K562 (cell line): ENCODE measurements at regions not wholly inside any gene's neighbourhood (a gene's known extent, or its start where the extent isn't known, plus 50 kb on each side); places are given as distances from the start of the nearest gene placed in this dataset.

Experiments used
- ARID2 ChIP-seq: fragments of 450-650 bp; IDR thresholded peaks from 2 replicates; pipeline ENCODE4 v1.6.1; 2017; ENCODE audit warnings: antibody characterized with exemption, mild to moderate bottlenecking
- ARID3B ChIP-seq: fragments of 250-450 bp; sonication (Bioruptor Pico); IDR thresholded peaks from 2 replicates; pipeline ENCODE4 v1.4.0; 2020; ENCODE audit warnings: borderline replicate concordance
- E2F3 ChIP-seq: fragments of 250-450 bp; sonication (Bioruptor Pico); IDR thresholded peaks from 2 replicates; pipeline ENCODE4 v1.4.0; 2020; ENCODE audit warnings: mild to moderate bottlenecking
- ELF1 ChIP-seq: fragments of 200-800 bp; sonication (Bioruptor generic); IDR thresholded peaks from 2 replicates; pipeline ENCODE4 v1.6.1; 2016; ENCODE audit warnings: missing genetic modification characterization, missing compliant biosample characterization
- GABPB2 ChIP-seq: fragments of 250-450 bp; sonication (Bioruptor Pico); conservative IDR thresholded peaks from 2 replicates; pipeline ENCODE4 v1.5.1; 2021; ENCODE audit warnings: mild to moderate bottlenecking
- HES1 ChIP-seq: fragments of 450-650 bp; IDR thresholded peaks from 2 replicates; pipeline ENCODE4 v1.6.1; 2016; ENCODE audit warnings: low read depth, mild to moderate bottlenecking, moderate library complexity
- ILF3 ChIP-seq: fragments of 450-650 bp; IDR thresholded peaks from 2 replicates; pipeline ENCODE4 v1.6.1; 2018; ENCODE audit warnings: antibody characterized with exemption, mild to moderate bottlenecking, moderate library complexity, borderline replicate concordance
- MAZ ChIP-seq, 2 experiments: fragments of 450-650 bp in 1 of 2; sonication (generic) in 1 of 2; formaldehyde crosslinking; IDR thresholded peaks in 1 of 2; conservative IDR thresholded peaks in 1 of 2; 2 replicates each; pipeline versions ENCODE4 v1.4.0 to v1.5.0; 2020; ENCODE audit warnings: mild to moderate bottlenecking in 1 of 2, missing genetic modification reagents in 1 of 2
- NFIC ChIP-seq: fragments of 450-650 bp; IDR thresholded peaks from 2 replicates; pipeline ENCODE4 v1.6.1; 2017; ENCODE audit warnings: mild to moderate bottlenecking, inconsistent platforms
- POLR2H ChIP-seq: IDR thresholded peaks from 2 replicates; pipeline ENCODE4 v1.6.1; 2016; ENCODE audit warnings: missing genetic modification characterization, low read depth, mild to moderate bottlenecking, control low read depth, missing compliant biosample characterization, moderate library complexity
- PRMT5 ChIP-seq: sonication (generic); formaldehyde crosslinking; IDR thresholded peaks from 2 replicates; pipeline ENCODE4 v1.5.0; 2020; ENCODE audit warnings: missing genetic modification reagents
- REST ChIP-seq, 2 experiments: fragments of 450-650 bp; formaldehyde crosslinking in 1 of 2; IDR thresholded peaks; 2 replicates each; pipeline versions ENCODE4 v1.4.0 to v1.6.1; 2014 to 2020; ENCODE audit warnings: mild to moderate bottlenecking in 2 of 2, borderline replicate concordance in 1 of 2, low read depth in 1 of 2
- STAG1 ChIP-seq: sonication (generic); formaldehyde crosslinking; IDR thresholded peaks from 2 replicates; pipeline ENCODE4 v1.5.0; 2020; ENCODE audit warnings: missing genetic modification reagents, borderline replicate concordance
- THRA ChIP-seq: fragments of 450-650 bp; IDR thresholded peaks from 2 replicates; pipeline ENCODE4 v1.6.1; 2017; ENCODE audit warnings: mild to moderate bottlenecking, moderate library complexity
- ZNF23 ChIP-seq: fragments of 250-450 bp; sonication (Bioruptor Pico); IDR thresholded peaks from 2 replicates; pipeline ENCODE4 v1.4.0; 2020; ENCODE audit warnings: mild to moderate bottlenecking
- ZNF239 ChIP-seq: fragments of 250-450 bp; sonication (Bioruptor Pico); IDR thresholded peaks from 2 replicates; pipeline ENCODE4 v1.4.0; 2020; ENCODE audit warnings: mild to moderate bottlenecking
- ZNF707 ChIP-seq: fragments of 250-450 bp; sonication (Bioruptor Pico); conservative IDR thresholded peaks from 2 replicates; pipeline ENCODE4 v1.8.0; 2022; ENCODE audit warnings: inconsistent platforms, mild to moderate bottlenecking, moderate library complexity

- no peak for TF ChIP-seq HES1
- no peak for TF ChIP-seq ZNF239 (CRISPR knock-in tag)
- no peak for TF ChIP-seq POLR2H (tag)
- TF ChIP-seq ARID2: peak; percentile 73; the same call in 1 of the 2 replicates
- TF ChIP-seq REST (IDR thresholded peaks at IDR 0.05; ENCODE audit: borderline replicate concordance): peak; percentile 86
- no peak for TF ChIP-seq REST (CRISPR knock-in tag; IDR thresholded peaks at IDR 0.05; ENCODE audit: low read depth)
- no peak for TF ChIP-seq PRMT5 (CRISPR knock-in tag)
- peak; percentile 74 for TF ChIP-seq ELF1
- peak; percentile 94 for TF ChIP-seq STAG1 (CRISPR knock-in tag)
- TF ChIP-seq E2F3 (CRISPR knock-in tag): no peak
- no peak for TF ChIP-seq THRA
- peak in 1 of 2 experiments; percentile 74; a peak in 2 of 4 replicates for TF ChIP-seq MAZ (CRISPR knock-in tag; conservative IDR thresholded peaks at IDR 0.05 in 1 of 2, IDR thresholded peaks at IDR 0.05 in 1 of 2)
- TF ChIP-seq ZNF707 (CRISPR knock-in tag): no peak
- TF ChIP-seq GABPB2: no peak
- no peak for TF ChIP-seq ARID3B (CRISPR knock-in tag)
- 0 out of 2 replicates have a peak, but pooled peaks have one; percentile 6 for TF ChIP-seq NFIC
- TF ChIP-seq ILF3: no peak
- TF ChIP-seq ZNF23 (CRISPR knock-in tag): no peak
Measured at GRCh38 chr12:132414634-132415326, 75.2 kb upstream of the FBRSL1 start (continued).
